Fibroblast of the aortic adventitia (primary cell): ENCODE measurements at regions not wholly inside any gene's neighbourhood (a gene's known extent, or its start where the extent isn't known, plus 50 kb on each side); places are given as distances from the start of the nearest gene placed in this dataset.

Source experiments
- DNase-seq: peaks from one replicate; pipeline ENCODE4 v3.0.0-alpha.2; 2010; ENCODE audit warnings: low read depth
- H3K4me3 ChIP-seq: 2 replicates; pipeline ENCODE4 v1.5.1; 2011; ENCODE audit warnings: low read depth, mild to moderate bottlenecking, control low read depth, low read length, moderate library complexity
- CTCF ChIP-seq: IDR thresholded peaks from 2 replicates; pipeline ENCODE4 v1.5.1; 2011; ENCODE audit warnings: mild to moderate bottlenecking, low read length, control low read depth, inconsistent platforms; ENCODE audit not compliant: insufficient read depth

- no peak for TF ChIP-seq CTCF
- no peak for DNase-seq
- no peak overlapping the region for H3K4me3 ChIP-seq
Observed at GRCh38 chr17:12403881-12404398, 261.8 kb upstream of the MYOCD start.

GRCh38 chr17:12406623-12407215, 259.0 kb upstream of the MYOCD start:
- H3K4me3 ChIP-seq: no peak overlapping the region
- no peak for TF ChIP-seq CTCF
- DNase-seq: no peak

- no peak overlapping the region for H3K4me3 ChIP-seq
- DNase-seq: no peak
- TF ChIP-seq CTCF: no peak
Observed at GRCh38 chr17:12407495-12408252, 258.0 kb upstream of the MYOCD start.

GRCh38 chr17:12409082-12409481, 256.6 kb upstream of the MYOCD start:
- H3K4me3 ChIP-seq: no peak overlapping the region
- TF ChIP-seq CTCF: no peak
- no peak for DNase-seq

DNA sequence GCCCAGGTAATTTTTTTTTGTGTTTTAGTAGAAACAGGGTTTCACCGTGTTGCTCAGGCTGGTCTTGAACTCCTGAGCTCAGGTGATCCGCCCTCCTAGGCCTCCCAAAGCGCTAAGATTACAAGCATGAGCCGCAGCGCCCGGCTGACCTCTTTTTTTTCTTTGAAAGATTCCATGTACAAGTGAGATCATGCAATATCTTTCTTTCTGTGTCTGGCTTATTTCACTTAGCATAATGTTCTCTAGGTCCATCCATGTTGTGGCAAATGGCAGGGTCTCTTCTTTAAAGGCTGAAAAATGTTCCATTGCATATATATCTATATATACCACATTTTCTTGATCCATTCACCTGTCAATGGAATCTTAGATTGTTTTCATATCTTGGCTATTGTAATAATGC, 255.0 kb upstream of the MYOCD start:
- TF ChIP-seq CTCF: no peak
- H3K4me3 ChIP-seq: no peak overlapping the region
- DNase-seq: no peak

GRCh38 chr17:12415031-12415430, 250.7 kb upstream of the MYOCD start:
- no peak for TF ChIP-seq CTCF
- H3K4me3 ChIP-seq: no peak overlapping the region
- peak; percentile 10 for DNase-seq

DNA sequence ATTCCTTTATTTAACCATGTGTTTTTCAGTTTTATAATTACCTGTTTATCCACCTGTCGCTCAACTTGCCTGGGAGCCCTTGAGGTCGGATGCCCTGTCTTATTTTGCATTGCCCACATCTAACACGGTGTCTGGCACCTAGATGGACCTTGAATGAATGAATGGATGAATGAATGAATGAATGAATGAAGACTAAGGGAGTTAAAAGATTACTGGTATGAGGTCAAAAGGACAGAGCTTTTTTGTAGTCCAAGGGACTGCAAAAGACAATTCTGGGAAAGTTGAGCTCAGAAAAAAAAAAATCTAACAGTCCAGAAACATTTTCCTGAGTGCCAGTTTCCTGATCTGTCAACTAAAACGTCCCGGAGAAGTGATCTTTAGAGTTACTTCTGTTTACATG, 244.6 kb upstream of the MYOCD start:
- TF ChIP-seq CTCF: no peak
- H3K4me3 ChIP-seq: no peak overlapping the region
- no peak for DNase-seq
